Endothelial cell (in vitro differentiated cells): ENCODE measurements at regions not wholly inside any gene's neighbourhood (a gene's known extent, or its start where the extent isn't known, plus 50 kb on each side); places are given as distances from the start of the nearest gene placed in this dataset.

Experiments
- DNase-seq: peaks from one replicate; pipeline ENCODE4 v3.0.0; 2021; ENCODE audit warnings: low spot score
- H3K27ac Mint-ChIP-seq: one replicate; pipeline ENCODE4 v1.8.0; 2021; ENCODE audit warnings: mixed read lengths, inconsistent platforms; ENCODE audit not compliant: unreplicated experiment
- H3K27me3 Mint-ChIP-seq: one replicate; pipeline ENCODE4 v1.8.0; 2021; ENCODE audit warnings: mild to moderate bottlenecking, moderate library complexity, mixed read lengths, inconsistent platforms; ENCODE audit not compliant: unreplicated experiment
- H3K36me3 Mint-ChIP-seq: one replicate; pipeline ENCODE4 v1.8.0; 2021; ENCODE audit warnings: mild to moderate bottlenecking, low read depth, mixed read lengths, inconsistent platforms; ENCODE audit not compliant: unreplicated experiment
- H3K4me1 Mint-ChIP-seq: one replicate; pipeline ENCODE4 v1.8.0; 2021; ENCODE audit warnings: mild to moderate bottlenecking, mixed read lengths, inconsistent platforms; ENCODE audit not compliant: unreplicated experiment
- H3K4me3 Mint-ChIP-seq: one replicate; pipeline ENCODE4 v1.8.0; 2021; ENCODE audit warnings: mild to moderate bottlenecking, mixed read lengths, inconsistent platforms; ENCODE audit not compliant: unreplicated experiment
- H3K9me3 Mint-ChIP-seq: one replicate; pipeline ENCODE4 v1.8.0; 2021; ENCODE audit warnings: mixed read lengths, inconsistent platforms; ENCODE audit not compliant: unreplicated experiment
- CTCF ChIP-seq: fragments of 200-600 bp; sonication (generic); IDR thresholded peaks from one replicate; pipeline ENCODE4 v1.5.0; 2021; ENCODE audit warnings: antibody characterized with exemption; ENCODE audit not compliant: unreplicated experiment

DNA sequence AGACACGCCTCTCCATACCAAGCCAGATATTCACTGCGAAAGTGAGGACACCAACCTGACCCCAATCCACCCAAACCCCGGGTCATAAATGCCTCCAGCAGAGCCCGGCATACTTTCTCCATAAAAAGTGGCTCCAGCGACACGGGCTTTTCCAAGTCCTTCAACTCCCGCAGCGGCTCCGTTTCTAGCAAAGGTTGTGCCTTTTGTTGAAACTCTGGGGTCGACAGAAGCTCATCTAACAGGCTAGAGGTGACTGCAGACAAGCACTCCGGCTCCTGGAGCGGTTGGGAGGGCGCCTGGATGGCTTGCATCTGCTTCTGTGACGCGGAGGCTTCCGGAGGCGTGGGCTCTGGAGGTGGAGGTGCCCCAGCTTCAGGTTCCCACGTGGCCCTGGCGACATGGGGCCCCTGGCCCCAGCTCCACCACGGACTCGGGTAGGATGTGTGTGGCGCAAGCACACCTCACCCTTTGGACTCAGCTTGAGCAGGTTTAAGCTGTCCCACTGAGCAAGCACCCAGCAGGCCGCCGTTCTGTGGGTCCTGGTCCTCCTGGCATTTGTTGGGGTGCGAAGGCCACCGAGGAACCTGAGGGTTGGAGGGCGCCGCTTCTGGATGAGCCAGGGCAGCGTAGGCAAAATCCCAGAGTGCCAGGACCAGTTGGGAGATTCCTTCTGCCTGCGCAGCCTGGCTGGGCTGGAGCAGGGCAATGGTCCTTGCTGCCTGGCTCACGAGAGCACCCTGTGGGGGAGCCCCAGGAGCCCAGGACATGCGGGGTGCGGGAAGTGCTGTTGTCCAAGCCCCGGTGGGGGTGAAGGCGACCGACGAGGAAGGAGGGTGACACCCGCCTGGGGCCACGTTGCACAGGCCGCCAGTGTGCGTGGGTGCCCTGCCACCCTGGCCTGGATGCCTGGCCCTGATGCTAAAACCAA is 186.3 kb downstream of the ALG10 start:
- Mint-ChIP-seq H3K36me3 (peaks cover 22% of the 10 kb centered on the region), H3K4me3 (peak overlapping the region; percentile 3), H3K4me1 (no peaks in the 10 kb centered on the region), H3K27ac (no peak overlapping the region), H3K27me3 (peaks cover 29% of the 10 kb centered on the region), H3K9me3 (peaks cover 47% of the 10 kb centered on the region)
- no peak for DNase-seq
- TF ChIP-seq CTCF = no peak

DNA sequence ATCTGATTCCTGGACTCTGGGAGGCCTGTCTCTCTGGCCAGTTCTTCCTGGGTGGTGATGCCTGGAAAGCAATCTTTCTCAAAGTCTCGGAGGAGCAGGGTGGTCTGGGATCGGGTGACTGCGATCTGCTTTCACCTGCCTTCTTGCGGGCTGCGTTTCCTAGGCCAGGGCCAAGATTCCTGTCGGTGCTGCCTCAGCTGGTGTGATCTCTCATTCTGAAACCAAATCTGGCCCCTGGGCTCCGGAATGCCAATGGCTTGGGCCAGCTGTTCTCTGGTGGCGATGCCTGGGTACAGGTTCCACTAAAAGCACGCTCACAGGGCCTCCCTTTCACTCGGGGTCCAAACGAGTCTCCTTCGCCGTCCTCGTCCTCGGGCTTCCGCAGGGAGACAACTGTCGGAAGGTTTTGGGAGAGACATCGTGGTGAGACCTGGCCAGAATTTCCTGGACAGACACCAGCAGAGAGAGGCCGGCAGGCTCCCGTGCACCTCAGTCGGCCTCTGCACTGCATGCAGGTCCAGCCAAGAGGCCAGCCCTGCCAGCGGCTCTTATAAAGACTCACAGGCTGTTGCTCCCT is 187.1 kb downstream of the ALG10 start:
- H3K4me3 Mint-ChIP-seq = no peak overlapping the region
- H3K9me3 Mint-ChIP-seq = peaks cover 43% of the 10 kb centered on the region
- no peak for TF ChIP-seq CTCF
- no peak for DNase-seq
- H3K36me3 Mint-ChIP-seq = peaks cover 22% of the 10 kb centered on the region
- no peaks in the 10 kb centered on the region for H3K4me1 Mint-ChIP-seq
- peaks cover 29% of the 10 kb centered on the region for H3K27me3 Mint-ChIP-seq
- no peak overlapping the region for H3K27ac Mint-ChIP-seq

- peaks cover 29% of the 10 kb centered on the region for H3K27me3 Mint-ChIP-seq
- TF ChIP-seq CTCF = no peak
- no peak for DNase-seq
- H3K9me3 Mint-ChIP-seq = peaks cover 37% of the 10 kb centered on the region
- no peak overlapping the region for H3K27ac Mint-ChIP-seq
- peaks cover 22% of the 10 kb centered on the region for H3K36me3 Mint-ChIP-seq
- no peaks in the 10 kb centered on the region for H3K4me1 Mint-ChIP-seq
- H3K4me3 Mint-ChIP-seq = no peak overlapping the region
These were observed 187.9 kb downstream of the ALG10 start for GRCh38 chr12:34210183-34210582.

GRCh38 chr12:34210689-34211530 is 188.6 kb downstream of the ALG10 start:
- no peak overlapping the region for H3K27ac Mint-ChIP-seq
- no peaks in the 10 kb centered on the region for H3K4me1 Mint-ChIP-seq
- no peak overlapping the region for H3K4me3 Mint-ChIP-seq
- H3K36me3 Mint-ChIP-seq = peaks cover 21% of the 10 kb centered on the region
- H3K27me3 Mint-ChIP-seq = peaks cover 29% of the 10 kb centered on the region
- DNase-seq = no peak
- no peak for TF ChIP-seq CTCF
- H3K9me3 Mint-ChIP-seq = peaks cover 37% of the 10 kb centered on the region
